ENCODE measurements at regions not wholly inside any gene's neighbourhood (a gene's known extent, or its start where the extent isn't known, plus 50 kb on each side); places are given as distances from the start of the nearest gene placed in this dataset.

DNA sequence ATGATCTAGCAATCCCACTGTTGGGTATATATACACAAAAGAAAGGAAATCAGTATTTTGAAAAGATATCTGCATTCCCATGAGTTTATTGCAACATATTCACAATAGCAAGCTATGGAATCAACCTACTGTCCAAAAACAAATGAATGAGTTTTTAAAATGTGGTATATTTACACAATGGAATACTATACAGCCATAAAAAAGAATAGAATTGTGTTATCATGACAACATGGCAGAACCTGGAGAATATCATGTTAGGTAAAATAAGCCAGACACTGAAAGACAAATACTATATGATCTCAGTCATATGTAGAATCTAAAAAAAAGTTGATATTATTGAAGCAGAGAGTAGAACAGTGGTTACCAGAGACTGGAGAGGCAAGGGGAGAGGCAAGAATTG lies 732.6 kb downstream of the MCTP2 start:
- TF ChIP-seq CTCF (IDR thresholded peaks at IDR 0.05), result no peak
- no peak for TF ChIP-seq ZFX (IDR thresholded peaks at IDR 0.05; ENCODE audit: borderline replicate concordance)

Measured in 22Rv1 (cell line).